HFF-Myc (cell line): ENCODE measurements at regions not wholly inside any gene's neighbourhood (a gene's known extent, or its start where the extent isn't known, plus 50 kb on each side); places are given as distances from the start of the nearest gene placed in this dataset.

Experiments
- DNase-seq: peaks from one replicate; pipeline ENCODE4 v3.0.0-alpha.2; 2011; ENCODE audit warnings: low read depth; ENCODE audit errors: extremely low read depth
- H3K4me3 ChIP-seq: replicated peaks from 2 replicates; pipeline ENCODE4 v1.5.1; 2011; ENCODE audit warnings: low read depth, mild to moderate bottlenecking, control low read depth, low read length
- CTCF ChIP-seq: IDR thresholded peaks from 2 replicates; pipeline ENCODE4 v1.5.1; 2012; ENCODE audit warnings: mild to moderate bottlenecking, low read depth, low read length, control low read depth; ENCODE audit errors: missing control alignments

GRCh38 chr13:100811024-100811865, 136.7 kb upstream of the TMTC4 start:
- no peak overlapping the region for H3K4me3 ChIP-seq
- DNase-seq = no peak
- no peak for TF ChIP-seq CTCF

GRCh38 chr13:100810481-100810880, 135.9 kb upstream of the TMTC4 start:
- TF ChIP-seq CTCF = no peak
- no peak overlapping the region for H3K4me3 ChIP-seq
- DNase-seq = no peak

- DNase-seq = no peak
- no peak overlapping the region for H3K4me3 ChIP-seq
- TF ChIP-seq CTCF = no peak
Observed at GRCh38 chr13:100809856-100810255, 135.3 kb upstream of the TMTC4 start.

GRCh38 chr13:100809129-100809390, 134.5 kb upstream of the TMTC4 start:
- no peak for DNase-seq
- TF ChIP-seq CTCF = no peak

GRCh38 chr13:100808330-100809128, 133.9 kb upstream of the TMTC4 start:
- TF ChIP-seq CTCF = no peak
- no peak overlapping the region for H3K4me3 ChIP-seq
- no peak for DNase-seq

More at GRCh38 chr13:100809129-100809390, 134.5 kb upstream of the TMTC4 start:
- H3K4me3 ChIP-seq = no peak overlapping the region

- no peak for TF ChIP-seq CTCF
Observed at GRCh38 chr13:100803091-100803490, 128.5 kb upstream of the TMTC4 start.

More at GRCh38 chr13:100803091-100803490, 128.5 kb upstream of the TMTC4 start:
- H3K4me3 ChIP-seq = no peak overlapping the region
- DNase-seq = no peak
